ENCODE measurements at regions not wholly inside any gene's neighbourhood (a gene's known extent, or its start where the extent isn't known, plus 50 kb on each side); places are given as distances from the start of the nearest gene placed in this dataset.
"Not testable (repeated sequence)": the region's sequence is repeated elsewhere in the genome, so short reads cannot be mapped to it uniquely, and the experiment has no call there.

GRCh38 chr21:21831036-21831435 lies 832.8 kb downstream of the NCAM2 start:
- no peaks in the 10 kb centered on the region; the same call in 1 of the 2 replicates for H3K9me3 ChIP-seq (replicated peaks)
- no peaks in the 10 kb centered on the region for H3K27me3 ChIP-seq (replicated peaks)
- no peaks in the 10 kb centered on the region for H3K4me1 ChIP-seq (replicated peaks)
- DNase-seq (ENCODE audit: low read depth in 1 of 2, low spot score in 2 of 2), result no peak
- no peak overlapping the region for H3K4me3 ChIP-seq
- no peak overlapping the region for H3K27ac ChIP-seq
- H3K36me3 ChIP-seq, result no peaks in the 10 kb centered on the region

- no peak overlapping the region for H3K4me3 ChIP-seq
- no peak overlapping the region for H3K27ac ChIP-seq
- DNase-seq (ENCODE audit: low read depth in 1 of 2, low spot score in 2 of 2), result no peak
- no peaks in the 10 kb centered on the region for H3K36me3 ChIP-seq
- no peaks in the 10 kb centered on the region for H3K9me3 ChIP-seq (replicated peaks)
- no peaks in the 10 kb centered on the region for H3K27me3 ChIP-seq (replicated peaks)
- no peaks in the 10 kb centered on the region for H3K4me1 ChIP-seq (replicated peaks)
These were observed 847.7 kb downstream of the NCAM2 start for GRCh38 chr21:21845901-21846300.

DNA sequence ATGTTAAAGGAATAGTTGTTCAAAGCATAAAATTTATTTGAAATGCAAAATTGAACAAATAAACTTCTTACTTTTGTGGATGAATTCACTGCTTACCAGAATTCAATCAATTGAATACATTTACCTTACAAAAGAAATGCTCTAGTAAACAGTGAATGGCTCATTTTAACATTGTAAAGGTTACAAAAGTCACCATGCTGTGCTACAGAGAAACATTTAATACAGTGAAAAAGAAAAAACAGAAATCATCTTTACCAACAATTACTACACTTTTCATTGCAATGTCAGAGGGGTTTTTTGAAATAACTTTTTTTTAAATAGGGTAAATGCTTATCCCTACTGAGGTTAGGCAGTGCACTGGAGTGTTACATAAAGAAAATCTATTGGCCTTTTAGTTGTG lies 853.0 kb downstream of the NCAM2 start:
- Histone ChIP-seq H3K4me1 (replicated peaks) (no peaks in the 10 kb centered on the region), H3K27ac (no peak overlapping the region), H3K4me3 (no peak overlapping the region), H3K27me3 (replicated peaks) (no peaks in the 10 kb centered on the region), H3K36me3 (no peaks in the 10 kb centered on the region), H3K9me3 (replicated peaks) (peaks cover 8% of the 10 kb centered on the region; the same call in 1 of the 2 replicates)
- no peak for DNase-seq (ENCODE audit: low read depth in 1 of 2, low spot score in 2 of 2)

GRCh38 chr21:21851657-21852056 lies 853.4 kb downstream of the NCAM2 start:
- Histone ChIP-seq H3K4me1 (replicated peaks) (no peaks in the 10 kb centered on the region), H3K4me3 (no peak overlapping the region), H3K36me3 (no peaks in the 10 kb centered on the region), H3K9me3 (replicated peaks) (peaks cover 13% of the 10 kb centered on the region), H3K27me3 (replicated peaks) (no peaks in the 10 kb centered on the region), H3K27ac (no peak overlapping the region)
- DNase-seq (ENCODE audit: low read depth in 1 of 2, low spot score in 2 of 2), result no peak

DNA sequence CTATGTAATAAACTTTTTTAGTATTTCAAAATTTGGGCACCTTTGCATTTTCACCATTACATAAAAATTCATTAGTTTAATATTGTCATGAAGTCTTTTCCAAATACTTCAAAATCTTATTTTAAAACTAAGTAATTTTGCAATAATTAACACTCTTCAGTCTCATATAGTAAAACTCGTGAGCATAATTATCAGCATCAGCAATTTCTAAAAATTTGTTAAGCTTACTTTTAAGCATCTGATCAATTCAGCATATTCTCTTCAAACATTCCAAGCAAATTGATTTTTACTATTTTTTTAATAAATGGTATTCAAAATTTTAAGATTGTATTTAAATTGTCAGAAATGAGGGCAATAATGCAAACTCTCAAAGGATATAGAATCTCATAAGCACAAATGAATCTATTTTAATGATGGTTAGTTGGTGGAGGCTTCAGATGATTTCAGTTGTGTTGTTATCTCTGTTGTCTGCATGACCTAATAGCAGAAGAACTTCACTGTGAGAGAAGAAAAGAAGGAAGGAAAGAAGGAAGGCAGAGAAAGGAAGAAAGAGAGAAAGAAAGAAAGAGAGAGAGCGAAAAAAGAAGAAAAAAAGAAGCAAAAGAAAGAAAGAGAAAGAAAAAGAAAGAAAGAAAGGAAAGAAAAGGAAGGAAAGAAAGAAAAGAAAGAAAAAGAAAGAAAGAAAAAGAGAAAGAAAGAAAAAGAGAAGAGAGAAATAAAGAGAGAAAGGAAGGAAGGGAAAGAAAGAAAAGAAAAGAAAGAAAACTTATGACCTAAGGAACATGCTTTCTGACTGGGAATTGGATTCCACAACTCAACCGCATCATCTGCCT lies 860.5 kb downstream of the NCAM2 start:
- no peaks in the 10 kb centered on the region for H3K27me3 ChIP-seq (replicated peaks)
- peaks cover 12% of the 10 kb centered on the region; the same call in 1 of the 2 replicates for H3K9me3 ChIP-seq (replicated peaks)
- no peak overlapping the region for H3K27ac ChIP-seq
- no peaks in the 10 kb centered on the region for H3K36me3 ChIP-seq
- no peaks in the 10 kb centered on the region for H3K4me1 ChIP-seq (replicated peaks)
- no peak overlapping the region for H3K4me3 ChIP-seq
- no peak for DNase-seq (ENCODE audit: low read depth in 1 of 2, low spot score in 2 of 2)

DNA sequence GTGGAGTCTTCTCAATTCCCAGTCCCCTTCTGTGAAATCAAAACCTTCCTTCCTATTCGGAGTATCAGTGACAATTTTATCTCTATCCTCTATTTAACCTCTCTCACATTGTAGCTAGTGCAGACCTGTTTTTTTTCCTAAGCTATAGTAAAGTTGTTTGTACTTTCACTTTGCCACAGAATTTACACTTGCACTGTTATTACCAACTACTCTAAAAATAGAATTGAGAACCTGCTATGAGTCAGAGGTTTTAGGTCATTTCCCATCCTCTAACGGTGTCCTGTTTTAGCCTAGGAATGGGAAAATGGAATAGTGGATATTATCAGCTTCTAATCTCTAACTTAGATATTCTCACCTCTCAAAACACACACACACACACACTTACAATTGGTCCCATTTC lies 862.7 kb downstream of the NCAM2 start:
- Histone ChIP-seq H3K4me3 (no peak overlapping the region), H3K36me3 (no peaks in the 10 kb centered on the region), H3K27me3 (replicated peaks) (no peaks in the 10 kb centered on the region), H3K27ac (no peak overlapping the region), H3K4me1 (replicated peaks) (no peaks in the 10 kb centered on the region), H3K9me3 (replicated peaks) (peaks cover 12% of the 10 kb centered on the region)
- no peak for DNase-seq (ENCODE audit: low read depth in 1 of 2, low spot score in 2 of 2)

DNA sequence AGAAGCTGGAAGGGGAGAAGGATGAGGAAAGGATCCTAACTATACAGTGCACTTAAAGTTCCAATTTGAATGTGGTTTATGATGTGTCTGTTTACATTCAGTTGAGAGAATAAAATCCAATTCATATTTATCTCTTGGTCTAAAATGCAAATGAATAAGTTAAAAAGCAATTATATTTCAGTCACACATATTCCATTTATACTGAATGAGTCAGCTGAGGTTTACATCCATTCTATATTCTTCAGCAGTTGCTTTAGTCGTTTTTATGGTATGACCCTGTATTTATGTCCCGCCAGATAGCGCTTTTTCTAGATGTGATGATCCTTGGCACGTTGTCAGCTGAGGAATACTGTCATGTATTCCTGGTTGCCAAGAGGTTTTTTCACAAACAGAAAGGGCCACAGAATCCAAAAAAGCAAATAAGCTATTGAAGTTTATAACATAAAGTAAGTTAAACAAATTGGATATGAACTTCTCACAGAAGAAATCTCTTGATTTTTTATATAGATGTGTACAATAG lies 866.2 kb downstream of the NCAM2 start:
- DNase-seq (ENCODE audit: low read depth in 1 of 2, low spot score in 2 of 2), result no peak
- H3K27ac ChIP-seq, result no peak overlapping the region
- no peaks in the 10 kb centered on the region for H3K4me1 ChIP-seq (replicated peaks)
- H3K27me3 ChIP-seq (replicated peaks), result no peaks in the 10 kb centered on the region
- H3K4me3 ChIP-seq, result no peak overlapping the region
- H3K9me3 ChIP-seq (replicated peaks), result peaks cover 6% of the 10 kb centered on the region; the same call in 1 of the 2 replicates
- no peaks in the 10 kb centered on the region for H3K36me3 ChIP-seq

DNA sequence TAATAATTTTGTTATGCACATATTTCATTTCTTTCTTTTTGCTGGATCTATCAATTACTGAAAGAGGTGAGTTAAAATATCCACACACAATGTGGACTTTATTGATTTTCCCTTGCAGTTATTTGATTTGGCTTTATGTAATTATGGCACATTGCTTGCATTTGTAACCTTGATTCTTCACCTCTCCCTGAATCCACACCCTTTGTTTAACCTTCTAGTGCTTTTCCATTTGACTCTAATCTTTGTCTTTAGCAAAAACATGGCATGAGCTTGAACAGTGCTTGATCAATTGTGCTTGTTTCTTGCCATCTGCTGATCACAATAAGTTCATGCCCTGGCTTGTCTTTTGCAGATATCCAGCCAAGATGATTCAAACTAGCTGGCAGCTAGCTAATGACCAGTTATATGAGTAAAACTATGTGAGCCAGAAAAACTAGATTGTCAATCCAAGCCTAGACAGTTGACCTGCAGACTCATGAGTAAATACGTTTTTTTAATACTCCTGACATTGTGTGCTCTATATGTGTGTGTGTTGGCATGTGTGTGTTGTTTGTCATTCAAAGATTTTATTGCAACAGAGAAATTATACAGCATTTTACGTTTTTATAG lies 899.2 kb downstream of the NCAM2 start:
- Histone ChIP-seq H3K9me3 (replicated peaks) (peaks cover 3% of the 10 kb centered on the region; the same call in 1 of the 2 replicates), H3K27ac (no peak overlapping the region)

DNA sequence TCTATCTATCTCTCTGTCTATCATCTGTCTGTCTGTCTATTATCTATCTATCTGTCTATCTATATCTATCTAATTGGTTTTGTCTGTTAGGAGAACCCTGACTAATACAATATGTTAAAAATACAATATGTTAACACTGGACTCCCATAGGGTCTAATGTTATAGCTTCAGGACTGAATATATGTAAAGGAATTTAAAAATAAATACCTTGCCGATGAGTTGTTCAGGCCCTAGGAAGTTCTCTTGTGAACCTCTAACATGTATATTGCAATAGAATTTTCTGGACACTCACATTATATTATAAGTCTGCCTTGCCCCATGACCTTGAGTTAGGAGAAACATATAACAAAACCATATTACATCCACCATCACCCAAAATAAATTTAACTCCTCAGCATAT lies 900.6 kb downstream of the NCAM2 start:
- H3K27ac ChIP-seq, result no peak overlapping the region
- peaks cover under 1% of the 10 kb centered on the region; the same call in 1 of the 2 replicates for H3K9me3 ChIP-seq (replicated peaks)
- no peak for DNase-seq (ENCODE audit: low read depth in 1 of 2, low spot score in 2 of 2)
- no peaks in the 10 kb centered on the region for H3K27me3 ChIP-seq (replicated peaks)
- H3K4me3 ChIP-seq, result no peak overlapping the region
- no peaks in the 10 kb centered on the region for H3K4me1 ChIP-seq (replicated peaks)
- no peaks in the 10 kb centered on the region for H3K36me3 ChIP-seq

More for the DNA sequence above, 899.2 kb downstream of the NCAM2 start:
- Histone ChIP-seq H3K4me1 (replicated peaks) (no peaks in the 10 kb centered on the region), H3K27me3 (replicated peaks) (no peaks in the 10 kb centered on the region), H3K4me3 (no peak overlapping the region), H3K36me3 (no peaks in the 10 kb centered on the region)
- no peak for DNase-seq (ENCODE audit: low read depth in 1 of 2, low spot score in 2 of 2)

DNA sequence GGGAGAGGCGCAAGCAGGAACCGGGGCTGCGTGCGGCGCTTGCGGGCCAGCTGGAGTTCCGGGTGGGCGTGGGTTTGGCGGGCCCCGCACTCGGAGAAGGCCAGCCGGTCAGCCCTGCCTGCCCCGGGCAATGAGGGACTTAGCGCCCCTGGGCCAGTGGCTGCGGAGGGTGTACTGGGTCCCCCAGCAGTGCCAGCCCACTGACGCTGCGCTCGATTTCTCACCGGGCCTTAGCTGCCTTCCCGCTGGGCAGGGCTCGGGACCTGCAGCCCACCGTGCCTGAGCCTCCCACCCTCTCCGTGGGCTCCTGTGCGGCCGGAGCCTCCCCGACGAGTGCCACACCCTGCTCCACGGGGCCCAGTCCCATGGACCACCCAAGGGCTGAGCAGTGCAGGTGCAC lies 904.2 kb downstream of the NCAM2 start:
- DNase-seq (ENCODE audit: low read depth in 1 of 2, low spot score in 2 of 2), result not testable (repeated sequence)

GRCh38 chr21:21907271-21907670 lies 909.1 kb downstream of the NCAM2 start:
- Histone ChIP-seq H3K36me3 (no peaks in the 10 kb centered on the region), H3K27ac (no peak overlapping the region), H3K4me3 (no peak overlapping the region), H3K9me3 (replicated peaks) (no peaks in the 10 kb centered on the region), H3K27me3 (replicated peaks) (no peaks in the 10 kb centered on the region), H3K4me1 (replicated peaks) (no peaks in the 10 kb centered on the region)
- DNase-seq (ENCODE audit: low read depth in 1 of 2, low spot score in 2 of 2), result no peak

More for the DNA sequence above, 904.2 kb downstream of the NCAM2 start:
- not testable (repeated sequence) for H3K4me3 ChIP-seq; H3K9me3 ChIP-seq (replicated peaks); H3K4me1 ChIP-seq (replicated peaks); H3K36me3 ChIP-seq; H3K27me3 ChIP-seq (replicated peaks); H3K27ac ChIP-seq

GRCh38 chr21:21915816-21916215 lies 917.6 kb downstream of the NCAM2 start:
- Histone ChIP-seq H3K4me3 (no peak overlapping the region), H3K27ac (no peak overlapping the region), H3K27me3 (replicated peaks) (no peaks in the 10 kb centered on the region), H3K9me3 (replicated peaks) (no peaks in the 10 kb centered on the region), H3K36me3 (no peaks in the 10 kb centered on the region), H3K4me1 (replicated peaks) (no peaks in the 10 kb centered on the region)
- no peak for DNase-seq (ENCODE audit: low read depth in 1 of 2, low spot score in 2 of 2)

DNA sequence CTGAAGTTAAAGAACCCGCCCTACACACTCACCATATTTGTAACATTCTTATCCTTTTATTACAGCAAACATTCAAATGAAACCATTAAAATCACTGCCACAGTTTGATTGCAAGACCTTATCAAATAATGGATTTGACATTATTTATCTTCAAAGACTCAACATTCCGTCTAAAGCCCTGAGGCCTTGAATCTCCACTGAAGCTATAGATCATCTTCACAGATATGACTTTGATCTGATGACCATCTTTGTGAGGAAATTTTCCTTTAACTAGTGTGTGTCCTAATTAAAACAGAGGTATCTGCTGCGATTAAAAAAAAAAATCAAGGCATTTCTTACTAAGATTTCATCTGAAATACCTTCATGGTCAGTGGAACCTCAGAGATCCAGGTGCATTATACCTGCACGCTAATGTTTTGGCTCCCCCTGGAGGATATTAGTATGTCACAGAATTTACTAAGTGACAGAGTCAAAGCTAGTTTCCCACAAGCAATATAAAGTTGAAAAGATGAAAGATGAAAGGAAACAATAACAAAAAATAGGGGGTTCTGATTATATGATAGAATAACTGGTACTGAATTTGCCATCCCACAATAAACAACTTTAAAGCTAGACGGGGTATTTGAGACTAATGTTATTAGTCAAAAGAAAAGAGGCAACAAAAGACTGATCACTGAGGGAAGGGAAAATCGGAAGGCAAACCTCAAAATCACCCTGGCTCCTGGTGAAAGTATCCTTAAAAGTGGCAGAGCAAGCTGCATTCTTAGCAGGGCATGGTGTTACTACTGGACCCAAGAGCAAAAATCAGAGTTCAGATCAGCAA lies 923.4 kb downstream of the NCAM2 start:
- no peak for DNase-seq (ENCODE audit: low read depth in 1 of 2, low spot score in 2 of 2)
- Histone ChIP-seq H3K27ac (no peak overlapping the region), H3K4me3 (no peak overlapping the region), H3K36me3 (no peaks in the 10 kb centered on the region), H3K27me3 (replicated peaks) (no peaks in the 10 kb centered on the region), H3K4me1 (replicated peaks) (no peaks in the 10 kb centered on the region), H3K9me3 (replicated peaks) (no peaks in the 10 kb centered on the region; the same call in none of the 2 replicates)

Measured in SJSA1 (cell line).